GM23338 (cell line): ENCODE measurements at regions not wholly inside any gene's neighbourhood (a gene's known extent, or its start where the extent isn't known, plus 50 kb on each side); places are given as distances from the start of the nearest gene placed in this dataset.

ENCODE experiments used
- ATAC-seq: fragments of 200-7000 bp; cut with Tn5 transposase; 3 replicates; pipeline ENCODE4 v1.9.1; 2020
- DNase-seq: peaks from one replicate; pipeline ENCODE4 v3.0.0-alpha.2; 2015; ENCODE audit warnings: low spot score
- H2AFZ ChIP-seq: fragments of 200-600 bp; sonication (generic); 2 replicates; pipeline ENCODE4 v1.8.0; 2016; ENCODE audit warnings: antibody characterized with exemption, mild to moderate bottlenecking, moderate library complexity
- H3F3A ChIP-seq: fragments of 200-600 bp; sonication (generic); replicated peaks from 2 replicates; pipeline ENCODE4 v1.8.0; 2017; ENCODE audit warnings: antibody characterized with exemption, mixed run types, low read depth
- H3K27ac ChIP-seq: fragments of 200-600 bp; sonication (generic); 2 replicates; pipeline ENCODE4 v1.6.1; 2016; ENCODE audit warnings: low read depth
- H3K27me3 ChIP-seq: fragments of 200-600 bp; sonication (generic); 2 replicates; pipeline ENCODE4 v1.8.0; 2016; ENCODE audit warnings: mild to moderate bottlenecking, mixed run types, moderate library complexity; ENCODE audit not compliant: insufficient read depth
- H3K36me3 ChIP-seq: fragments of 200-600 bp; sonication (generic); 2 replicates; pipeline ENCODE4 v1.8.0; 2016; ENCODE audit warnings: mild to moderate bottlenecking; ENCODE audit not compliant: insufficient read depth
- H3K4me1 ChIP-seq: fragments of 200-600 bp; sonication (generic); 2 replicates; pipeline ENCODE4 v1.8.0; 2016; ENCODE audit warnings: mild to moderate bottlenecking, moderate library complexity; ENCODE audit not compliant: insufficient read depth
- H3K4me2 ChIP-seq: fragments of 200-600 bp; sonication (generic); 2 replicates; pipeline ENCODE4 v1.7.1; 2017; ENCODE audit warnings: mixed run types
- H3K4me3 ChIP-seq: fragments of 200-600 bp; sonication (generic); 2 replicates; pipeline ENCODE4 v1.6.1; 2016; ENCODE audit warnings: mixed run types
- H3K79me2 ChIP-seq: fragments of 200-600 bp; sonication (generic); replicated peaks from 2 replicates; pipeline ENCODE4 v1.8.0; 2017; ENCODE audit warnings: mild to moderate bottlenecking; ENCODE audit not compliant: insufficient read depth
- H3K9me2 ChIP-seq: fragments of 200-600 bp; sonication (generic); 2 replicates; pipeline ENCODE4 v1.8.0; 2017; ENCODE audit not compliant: insufficient read depth
- H4K20me1 ChIP-seq: fragments of 200-600 bp; sonication (generic); replicated peaks from 2 replicates; pipeline ENCODE4 v1.8.0; 2017; ENCODE audit warnings: mild to moderate bottlenecking; ENCODE audit not compliant: insufficient read depth
- H3K27ac Mint-ChIP-seq: 2 replicates; pipeline ENCODE4 v1.8.0; 2020; ENCODE audit warnings: inconsistent platforms, mild to moderate bottlenecking, moderate library complexity, mixed read lengths
- H3K27me3 Mint-ChIP-seq: 3 replicates; pipeline ENCODE4 v1.8.0; 2022; ENCODE audit warnings: low read depth, mild to moderate bottlenecking, moderate library complexity, mixed read lengths, inconsistent platforms; ENCODE audit not compliant: insufficient read depth, poor library complexity
- H3K36me3 Mint-ChIP-seq: 3 replicates; pipeline ENCODE4 v1.8.0; 2021; ENCODE audit warnings: low read depth, mild to moderate bottlenecking, inconsistent platforms, moderate library complexity, mixed read lengths
- H3K4me1 Mint-ChIP-seq: 3 replicates; pipeline ENCODE4 v1.8.0; 2020; ENCODE audit warnings: mild to moderate bottlenecking, inconsistent platforms, mixed read lengths
- H3K4me3 Mint-ChIP-seq: 3 replicates; pipeline ENCODE4 v1.8.0; 2021; ENCODE audit warnings: moderate library complexity, mild to moderate bottlenecking, inconsistent platforms, mixed read lengths
- H3K9me3 Mint-ChIP-seq: 3 replicates; pipeline ENCODE4 v1.8.0; 2020; ENCODE audit warnings: moderate library complexity, mild to moderate bottlenecking, inconsistent platforms, mixed read lengths
- CREB1 ChIP-seq: fragments of 250-450 bp; sonication (Bioruptor Pico); IDR thresholded peaks from 2 replicates; pipeline ENCODE4 v1.5.0; 2020; ENCODE audit warnings: low read depth, mild to moderate bottlenecking, moderate library complexity
- EZH2 ChIP-seq: fragments of 200-600 bp; sonication (generic); IDR thresholded peaks from one replicate; pipeline ENCODE4 v1.8.0; 2017; ENCODE audit warnings: antibody characterized with exemption, mild to moderate bottlenecking, low read depth; ENCODE audit not compliant: unreplicated experiment
- EZH2phosphoT487 ChIP-seq: fragments of 200-600 bp; sonication (generic); IDR thresholded peaks from one replicate; pipeline ENCODE4 v1.8.1; 2018; ENCODE audit warnings: antibody characterized with exemption; ENCODE audit not compliant: unreplicated experiment
- JUNB ChIP-seq: IDR thresholded peaks from one replicate; pipeline ENCODE4 v1.6.1; 2016; ENCODE audit warnings: antibody characterized with exemption; ENCODE audit not compliant: unreplicated experiment
- NANOG ChIP-seq: IDR thresholded peaks from 2 replicates; pipeline ENCODE4 v1.6.1; 2016; ENCODE audit warnings: antibody characterized with exemption, borderline replicate concordance
- POLR2AphosphoS5 ChIP-seq: IDR thresholded peaks from 2 replicates; pipeline ENCODE4 v1.6.1; 2016; ENCODE audit warnings: antibody characterized with exemption, low read depth
- STAT1 ChIP-seq: IDR thresholded peaks from one replicate; pipeline ENCODE4 v1.6.1; 2016; ENCODE audit warnings: antibody characterized with exemption; ENCODE audit not compliant: unreplicated experiment
- ZNF114 ChIP-seq: fragments of 250-450 bp; sonication (Bioruptor Pico); IDR thresholded peaks from 2 replicates; pipeline ENCODE4 v1.5.0; 2020; ENCODE audit warnings: mild to moderate bottlenecking, moderate library complexity
- ZNF331 ChIP-seq: fragments of 250-450 bp; sonication (Bioruptor Pico); IDR thresholded peaks from 2 replicates; pipeline ENCODE4 v1.5.0; 2020; ENCODE audit warnings: low read depth, mild to moderate bottlenecking, moderate library complexity
- TF ChIP-seq, protein P1 (sequence below), 2 experiments: fragments of 200-600 bp in 1 of 2; sonication (generic) in 1 of 2; conservative IDR thresholded peaks; 2 replicates each; pipeline versions ENCODE4 v1.5.1 to v1.6.1; 2016 to 2017; ENCODE audit warnings: antibody characterized with exemption in 2 of 2, low read depth in 2 of 2, mild to moderate bottlenecking in 2 of 2, moderate library complexity in 1 of 2
- TF ChIP-seq, protein P2 (sequence below): IDR thresholded peaks from 2 replicates; pipeline ENCODE4 v1.6.1; 2016; ENCODE audit warnings: antibody characterized with exemption
- TF ChIP-seq, protein P3 (sequence below): IDR thresholded peaks from one replicate; pipeline ENCODE4 v1.6.1; 2018; ENCODE audit warnings: antibody characterized with exemption; ENCODE audit not compliant: unreplicated experiment
- TF ChIP-seq, protein P4 (sequence below): fragments of 250-450 bp; sonication (Bioruptor Pico); IDR thresholded peaks from 2 replicates; pipeline ENCODE4 v1.5.0; 2020; ENCODE audit warnings: mild to moderate bottlenecking, moderate library complexity

DNA sequence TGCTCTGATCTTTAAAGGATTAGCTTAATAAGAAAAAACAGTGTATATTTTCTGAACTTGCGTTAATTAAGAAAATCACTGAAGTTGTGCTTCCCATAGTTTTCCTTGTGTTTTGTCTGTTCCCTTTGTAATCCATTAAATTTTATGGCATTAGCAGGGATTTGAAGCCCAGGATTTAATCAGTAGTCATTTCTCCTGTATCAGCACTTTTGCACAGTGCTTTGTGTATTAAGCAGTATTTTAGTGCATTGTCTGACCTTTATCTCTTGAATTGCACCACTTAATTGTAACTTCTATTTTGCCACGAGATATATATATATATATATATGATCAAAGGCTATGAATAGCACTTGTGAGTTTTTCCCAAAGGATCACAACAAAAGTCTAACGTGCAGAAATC is 133.7 kb downstream of the S1PR1 start:
- DNase-seq (no peak), ATAC-seq (no peak)
- Histone ChIP-seq H4K20me1 (no peaks in the 10 kb centered on the region), H3K9me2 (peaks cover 3% of the 10 kb centered on the region; the same call in 1 of the 2 replicates), H3F3A (no peaks in the 10 kb centered on the region), H3K27me3 (no peaks in the 10 kb centered on the region), H3K4me3 (no peak overlapping the region), H2AFZ (no peak overlapping the region), H3K4me2 (no peak overlapping the region), H3K27ac (no peak overlapping the region), H3K79me2 (no peaks in the 10 kb centered on the region), H3K36me3 (no peaks in the 10 kb centered on the region), H3K4me1 (no peaks in the 10 kb centered on the region)
- Mint-ChIP-seq H3K27ac (no peak overlapping the region), H3K4me1 (no peaks in the 10 kb centered on the region), H3K27me3 (no peaks in the 10 kb centered on the region), H3K9me3 (no peaks in the 10 kb centered on the region; the same call in 1 of the 3 replicates), H3K36me3 (no peaks in the 10 kb centered on the region), H3K4me3 (no peak overlapping the region)
- TF ChIP-seq STAT1: no peak
- no peak for TF ChIP-seq JUNB
- TF ChIP-seq ZNF114 (CRISPR knock-in tag): no peak
- TF ChIP-seq, protein P1, sequence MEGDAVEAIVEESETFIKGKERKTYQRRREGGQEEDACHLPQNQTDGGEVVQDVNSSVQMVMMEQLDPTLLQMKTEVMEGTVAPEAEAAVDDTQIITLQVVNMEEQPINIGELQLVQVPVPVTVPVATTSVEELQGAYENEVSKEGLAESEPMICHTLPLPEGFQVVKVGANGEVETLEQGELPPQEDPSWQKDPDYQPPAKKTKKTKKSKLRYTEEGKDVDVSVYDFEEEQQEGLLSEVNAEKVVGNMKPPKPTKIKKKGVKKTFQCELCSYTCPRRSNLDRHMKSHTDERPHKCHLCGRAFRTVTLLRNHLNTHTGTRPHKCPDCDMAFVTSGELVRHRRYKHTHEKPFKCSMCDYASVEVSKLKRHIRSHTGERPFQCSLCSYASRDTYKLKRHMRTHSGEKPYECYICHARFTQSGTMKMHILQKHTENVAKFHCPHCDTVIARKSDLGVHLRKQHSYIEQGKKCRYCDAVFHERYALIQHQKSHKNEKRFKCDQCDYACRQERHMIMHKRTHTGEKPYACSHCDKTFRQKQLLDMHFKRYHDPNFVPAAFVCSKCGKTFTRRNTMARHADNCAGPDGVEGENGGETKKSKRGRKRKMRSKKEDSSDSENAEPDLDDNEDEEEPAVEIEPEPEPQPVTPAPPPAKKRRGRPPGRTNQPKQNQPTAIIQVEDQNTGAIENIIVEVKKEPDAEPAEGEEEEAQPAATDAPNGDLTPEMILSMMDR (conservative IDR thresholded peaks at IDR 0.05; ENCODE audit: low read depth in 2 of 2): no peak
- TF ChIP-seq, protein P2, sequence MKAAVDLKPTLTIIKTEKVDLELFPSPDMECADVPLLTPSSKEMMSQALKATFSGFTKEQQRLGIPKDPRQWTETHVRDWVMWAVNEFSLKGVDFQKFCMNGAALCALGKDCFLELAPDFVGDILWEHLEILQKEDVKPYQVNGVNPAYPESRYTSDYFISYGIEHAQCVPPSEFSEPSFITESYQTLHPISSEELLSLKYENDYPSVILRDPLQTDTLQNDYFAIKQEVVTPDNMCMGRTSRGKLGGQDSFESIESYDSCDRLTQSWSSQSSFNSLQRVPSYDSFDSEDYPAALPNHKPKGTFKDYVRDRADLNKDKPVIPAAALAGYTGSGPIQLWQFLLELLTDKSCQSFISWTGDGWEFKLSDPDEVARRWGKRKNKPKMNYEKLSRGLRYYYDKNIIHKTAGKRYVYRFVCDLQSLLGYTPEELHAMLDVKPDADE: no peak
- TF ChIP-seq POLR2AphosphoS5: no peak
- TF ChIP-seq EZH2phosphoT487: no peak
- TF ChIP-seq ZNF331 (CRISPR knock-in tag): no peak
- no peak for TF ChIP-seq NANOG
- TF ChIP-seq, protein P3, sequence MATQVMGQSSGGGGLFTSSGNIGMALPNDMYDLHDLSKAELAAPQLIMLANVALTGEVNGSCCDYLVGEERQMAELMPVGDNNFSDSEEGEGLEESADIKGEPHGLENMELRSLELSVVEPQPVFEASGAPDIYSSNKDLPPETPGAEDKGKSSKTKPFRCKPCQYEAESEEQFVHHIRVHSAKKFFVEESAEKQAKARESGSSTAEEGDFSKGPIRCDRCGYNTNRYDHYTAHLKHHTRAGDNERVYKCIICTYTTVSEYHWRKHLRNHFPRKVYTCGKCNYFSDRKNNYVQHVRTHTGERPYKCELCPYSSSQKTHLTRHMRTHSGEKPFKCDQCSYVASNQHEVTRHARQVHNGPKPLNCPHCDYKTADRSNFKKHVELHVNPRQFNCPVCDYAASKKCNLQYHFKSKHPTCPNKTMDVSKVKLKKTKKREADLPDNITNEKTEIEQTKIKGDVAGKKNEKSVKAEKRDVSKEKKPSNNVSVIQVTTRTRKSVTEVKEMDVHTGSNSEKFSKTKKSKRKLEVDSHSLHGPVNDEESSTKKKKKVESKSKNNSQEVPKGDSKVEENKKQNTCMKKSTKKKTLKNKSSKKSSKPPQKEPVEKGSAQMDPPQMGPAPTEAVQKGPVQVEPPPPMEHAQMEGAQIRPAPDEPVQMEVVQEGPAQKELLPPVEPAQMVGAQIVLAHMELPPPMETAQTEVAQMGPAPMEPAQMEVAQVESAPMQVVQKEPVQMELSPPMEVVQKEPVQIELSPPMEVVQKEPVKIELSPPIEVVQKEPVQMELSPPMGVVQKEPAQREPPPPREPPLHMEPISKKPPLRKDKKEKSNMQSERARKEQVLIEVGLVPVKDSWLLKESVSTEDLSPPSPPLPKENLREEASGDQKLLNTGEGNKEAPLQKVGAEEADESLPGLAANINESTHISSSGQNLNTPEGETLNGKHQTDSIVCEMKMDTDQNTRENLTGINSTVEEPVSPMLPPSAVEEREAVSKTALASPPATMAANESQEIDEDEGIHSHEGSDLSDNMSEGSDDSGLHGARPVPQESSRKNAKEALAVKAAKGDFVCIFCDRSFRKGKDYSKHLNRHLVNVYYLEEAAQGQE: no peak
- TF ChIP-seq CREB1 (CRISPR knock-in tag): no peak
- TF ChIP-seq EZH2: no peak
- TF ChIP-seq, protein P4, sequence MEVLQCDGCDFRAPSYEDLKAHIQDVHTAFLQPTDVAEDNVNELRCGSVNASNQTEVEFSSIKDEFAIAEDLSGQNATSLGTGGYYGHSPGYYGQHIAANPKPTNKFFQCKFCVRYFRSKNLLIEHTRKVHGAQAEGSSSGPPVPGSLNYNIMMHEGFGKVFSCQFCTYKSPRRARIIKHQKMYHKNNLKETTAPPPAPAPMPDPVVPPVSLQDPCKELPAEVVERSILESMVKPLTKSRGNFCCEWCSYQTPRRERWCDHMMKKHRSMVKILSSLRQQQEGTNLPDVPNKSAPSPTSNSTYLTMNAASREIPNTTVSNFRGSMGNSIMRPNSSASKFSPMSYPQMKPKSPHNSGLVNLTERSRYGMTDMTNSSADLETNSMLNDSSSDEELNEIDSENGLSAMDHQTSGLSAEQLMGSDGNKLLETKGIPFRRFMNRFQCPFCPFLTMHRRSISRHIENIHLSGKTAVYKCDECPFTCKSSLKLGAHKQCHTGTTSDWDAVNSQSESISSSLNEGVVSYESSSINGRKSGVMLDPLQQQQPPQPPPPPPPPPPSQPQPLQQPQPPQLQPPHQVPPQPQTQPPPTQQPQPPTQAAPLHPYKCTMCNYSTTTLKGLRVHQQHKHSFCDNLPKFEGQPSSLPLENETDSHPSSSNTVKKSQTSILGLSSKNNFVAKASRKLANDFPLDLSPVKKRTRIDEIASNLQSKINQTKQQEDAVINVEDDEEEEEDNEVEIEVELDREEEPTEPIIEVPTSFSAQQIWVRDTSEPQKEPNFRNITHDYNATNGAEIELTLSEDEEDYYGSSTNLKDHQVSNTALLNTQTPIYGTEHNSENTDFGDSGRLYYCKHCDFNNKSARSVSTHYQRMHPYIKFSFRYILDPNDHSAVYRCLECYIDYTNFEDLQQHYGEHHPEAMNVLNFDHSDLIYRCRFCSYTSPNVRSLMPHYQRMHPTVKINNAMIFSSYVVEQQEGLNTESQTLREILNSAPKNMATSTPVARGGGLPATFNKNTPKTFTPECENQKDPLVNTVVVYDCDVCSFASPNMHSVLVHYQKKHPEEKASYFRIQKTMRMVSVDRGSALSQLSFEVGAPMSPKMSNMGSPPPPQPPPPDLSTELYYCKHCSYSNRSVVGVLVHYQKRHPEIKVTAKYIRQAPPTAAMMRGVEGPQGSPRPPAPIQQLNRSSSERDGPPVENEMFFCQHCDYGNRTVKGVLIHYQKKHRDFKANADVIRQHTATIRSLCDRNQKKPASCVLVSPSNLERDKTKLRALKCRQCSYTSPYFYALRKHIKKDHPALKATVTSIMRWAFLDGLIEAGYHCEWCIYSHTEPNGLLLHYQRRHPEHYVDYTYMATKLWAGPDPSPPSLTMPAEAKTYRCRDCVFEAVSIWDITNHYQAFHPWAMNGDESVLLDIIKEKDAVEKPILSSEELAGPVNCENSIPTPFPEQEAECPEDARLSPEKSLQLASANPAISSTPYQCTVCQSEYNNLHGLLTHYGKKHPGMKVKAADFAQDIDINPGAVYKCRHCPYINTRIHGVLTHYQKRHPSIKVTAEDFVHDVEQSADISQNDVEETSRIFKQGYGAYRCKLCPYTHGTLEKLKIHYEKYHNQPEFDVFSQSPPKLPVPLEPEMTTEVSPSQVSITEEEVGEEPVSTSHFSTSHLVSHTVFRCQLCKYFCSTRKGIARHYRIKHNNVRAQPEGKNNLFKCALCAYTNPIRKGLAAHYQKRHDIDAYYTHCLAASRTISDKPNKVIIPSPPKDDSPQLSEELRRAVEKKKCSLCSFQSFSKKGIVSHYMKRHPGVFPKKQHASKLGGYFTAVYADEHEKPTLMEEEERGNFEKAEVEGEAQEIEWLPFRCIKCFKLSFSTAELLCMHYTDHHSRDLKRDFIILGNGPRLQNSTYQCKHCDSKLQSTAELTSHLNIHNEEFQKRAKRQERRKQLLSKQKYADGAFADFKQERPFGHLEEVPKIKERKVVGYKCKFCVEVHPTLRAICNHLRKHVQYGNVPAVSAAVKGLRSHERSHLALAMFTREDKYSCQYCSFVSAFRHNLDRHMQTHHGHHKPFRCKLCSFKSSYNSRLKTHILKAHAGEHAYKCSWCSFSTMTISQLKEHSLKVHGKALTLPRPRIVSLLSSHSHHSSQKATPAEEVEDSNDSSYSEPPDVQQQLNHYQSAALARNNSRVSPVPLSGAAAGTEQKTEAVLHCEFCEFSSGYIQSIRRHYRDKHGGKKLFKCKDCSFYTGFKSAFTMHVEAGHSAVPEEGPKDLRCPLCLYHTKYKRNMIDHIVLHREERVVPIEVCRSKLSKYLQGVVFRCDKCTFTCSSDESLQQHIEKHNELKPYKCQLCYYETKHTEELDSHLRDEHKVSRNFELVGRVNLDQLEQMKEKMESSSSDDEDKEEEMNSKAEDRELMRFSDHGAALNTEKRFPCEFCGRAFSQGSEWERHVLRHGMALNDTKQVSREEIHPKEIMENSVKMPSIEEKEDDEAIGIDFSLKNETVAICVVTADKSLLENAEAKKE (CRISPR knock-in tag): no peak
